Kidney (tissue), 13 donors: ENCODE measurements at regions not wholly inside any gene's neighbourhood (a gene's known extent, or its start where the extent isn't known, plus 50 kb on each side); places are given as distances from the start of the nearest gene placed in this dataset.

Experiments used
- DNase-seq, 5 donors: peaks; one replicate each; pipeline ENCODE4 v3.0.0-alpha.2; 2013 to 2020
- FAIRE-seq: peaks from 2 replicates; lab custom pipeline; 2012; peaks lifted over from hg19 to GRCh38; lab: Jason Lieb, UNC
- H3K27ac ChIP-seq, 2 donors: one replicate each; pipeline ENCODE4 v1.7.0; 2013; ENCODE audit warnings: low read depth in 2 of 2, low read length in 2 of 2, inconsistent platforms in 1 of 2
- H3K27me3 ChIP-seq: one replicate; pipeline ENCODE4 v1.7.1; 2013; ENCODE audit warnings: low read length, inconsistent platforms; ENCODE audit not compliant: control insufficient read depth, insufficient read depth
- H3K36me3 ChIP-seq, 3 donors: one replicate each; pipeline versions ENCODE4 v1.7.0 to v1.7.1; 2013; ENCODE audit warnings: low read length in 3 of 3, control low read depth in 1 of 3, inconsistent platforms in 1 of 3; ENCODE audit not compliant: insufficient read depth in 3 of 3, control insufficient read depth in 2 of 3
- H3K4me1 ChIP-seq, 3 donors: one replicate each; pipeline versions ENCODE4 v1.7.0 to v1.7.1; 2013; ENCODE audit warnings: low read length in 3 of 3, inconsistent platforms in 1 of 3, low read depth in 1 of 3; ENCODE audit not compliant: control insufficient read depth in 2 of 3, insufficient read depth in 2 of 3
- H3K4me3 ChIP-seq, 3 donors: one replicate each; pipeline versions ENCODE4 v1.7.0 to v1.8.1; 2013; ENCODE audit warnings: low read length in 3 of 3, control low read depth in 1 of 3, inconsistent platforms in 1 of 3
- H3K9ac ChIP-seq, 3 donors: one replicate each; pipeline versions ENCODE4 v1.7.0 to v1.7.1; 2013; ENCODE audit warnings: low read length in 3 of 3, control low read depth in 1 of 3, inconsistent platforms in 1 of 3
- H3K9me3 ChIP-seq, 3 donors: one replicate each; pipeline versions ENCODE4 v1.7.0 to v1.7.1; 2013; ENCODE audit warnings: low read length in 3 of 3, control low read depth in 1 of 3, inconsistent platforms in 1 of 3; ENCODE audit not compliant: control insufficient read depth in 2 of 3, insufficient read depth in 1 of 3
- intact Hi-C: fragments of 100-400 bp; cut with DNase I; formaldehyde crosslinking; loops from one replicate; pipeline ENCODE4 v1.11.1; 2022
- TF ChIP-seq, protein P1 (sequence below): IDR thresholded peaks from 3 replicates; pipeline ENCODE4 v1.5.1; 2012; ENCODE audit warnings: mild to moderate bottlenecking, moderate library complexity, borderline replicate concordance; ENCODE audit not compliant: insufficient read depth; ENCODE audit errors: extremely low read depth
- donor health status: control.
- donor health status: control.
- donor health status: control.
- donor health status: control.
- donor health status: control.
- donor health status: DM: yes; HTN: yes; CAD: no.
- donor health status: Normal renal cell carcinoma (clear cell type).

DNA sequence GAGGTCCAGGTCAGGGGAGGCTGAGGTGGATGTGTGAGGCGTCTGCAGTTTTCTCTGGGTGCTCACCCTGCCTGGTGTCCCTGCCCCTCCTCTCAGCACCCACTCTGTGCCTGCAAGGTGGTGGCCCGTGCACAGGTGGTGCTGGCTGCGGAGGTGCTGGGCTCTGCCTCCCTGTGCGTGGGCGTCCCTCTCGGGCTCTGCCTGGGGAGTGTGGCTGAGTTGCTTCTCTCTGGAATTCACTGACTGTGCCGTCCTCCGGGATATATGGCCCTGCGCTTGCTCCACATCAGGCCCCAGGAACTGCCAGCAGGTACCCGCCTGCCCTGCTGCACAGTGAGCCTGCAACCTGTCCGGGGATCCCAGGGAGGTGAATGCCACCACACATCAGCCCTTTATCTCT is 379.1 kb downstream of the TMEM121 start:
- FAIRE-seq: no peak
- Histone ChIP-seq H3K4me1 (no peaks in the 10 kb centered on the region), H3K9ac (no peak overlapping the region), H3K27ac (no peak overlapping the region), H3K4me3 (no peak overlapping the region), H3K9me3 (no peaks in the 10 kb centered on the region), H3K36me3 (no peaks in the 10 kb centered on the region), H3K27me3 (no peaks in the 10 kb centered on the region)
- TF ChIP-seq, protein P1, sequence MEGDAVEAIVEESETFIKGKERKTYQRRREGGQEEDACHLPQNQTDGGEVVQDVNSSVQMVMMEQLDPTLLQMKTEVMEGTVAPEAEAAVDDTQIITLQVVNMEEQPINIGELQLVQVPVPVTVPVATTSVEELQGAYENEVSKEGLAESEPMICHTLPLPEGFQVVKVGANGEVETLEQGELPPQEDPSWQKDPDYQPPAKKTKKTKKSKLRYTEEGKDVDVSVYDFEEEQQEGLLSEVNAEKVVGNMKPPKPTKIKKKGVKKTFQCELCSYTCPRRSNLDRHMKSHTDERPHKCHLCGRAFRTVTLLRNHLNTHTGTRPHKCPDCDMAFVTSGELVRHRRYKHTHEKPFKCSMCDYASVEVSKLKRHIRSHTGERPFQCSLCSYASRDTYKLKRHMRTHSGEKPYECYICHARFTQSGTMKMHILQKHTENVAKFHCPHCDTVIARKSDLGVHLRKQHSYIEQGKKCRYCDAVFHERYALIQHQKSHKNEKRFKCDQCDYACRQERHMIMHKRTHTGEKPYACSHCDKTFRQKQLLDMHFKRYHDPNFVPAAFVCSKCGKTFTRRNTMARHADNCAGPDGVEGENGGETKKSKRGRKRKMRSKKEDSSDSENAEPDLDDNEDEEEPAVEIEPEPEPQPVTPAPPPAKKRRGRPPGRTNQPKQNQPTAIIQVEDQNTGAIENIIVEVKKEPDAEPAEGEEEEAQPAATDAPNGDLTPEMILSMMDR: no peak
- intact Hi-C loops: no loop called here
- DNase-seq: no peak

DNA sequence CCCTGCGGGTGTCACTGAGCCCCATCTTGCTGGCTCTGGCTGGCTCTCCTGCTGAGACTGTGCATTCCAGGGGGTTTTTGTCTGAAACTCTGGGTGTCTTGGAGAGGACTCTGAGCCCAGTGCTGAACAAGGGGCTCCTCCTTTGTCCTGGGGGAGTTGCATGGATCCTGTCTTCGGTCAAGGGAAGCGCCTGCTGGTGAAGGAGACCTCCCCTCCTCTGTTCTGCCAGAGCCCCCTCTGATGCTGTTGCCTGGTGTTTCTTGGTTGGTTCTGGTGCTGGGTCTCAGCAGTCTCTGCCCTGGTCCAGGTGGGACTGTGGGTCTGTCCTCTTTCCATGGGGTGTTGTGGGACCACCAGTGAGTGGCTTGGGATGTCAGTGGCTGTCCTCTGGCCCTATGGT is 380.9 kb downstream of the TMEM121 start:
- Histone ChIP-seq H3K27me3 (no peaks in the 10 kb centered on the region), H3K4me3 (no peak overlapping the region), H3K9me3 (no peaks in the 10 kb centered on the region), H3K27ac (no peak overlapping the region), H3K4me1 (no peaks in the 10 kb centered on the region), H3K36me3 (no peaks in the 10 kb centered on the region), H3K9ac (no peak overlapping the region)
- TF ChIP-seq, protein P1: no peak
- no peak for FAIRE-seq
- intact Hi-C loops: no loop called here
- no peak for DNase-seq

DNA sequence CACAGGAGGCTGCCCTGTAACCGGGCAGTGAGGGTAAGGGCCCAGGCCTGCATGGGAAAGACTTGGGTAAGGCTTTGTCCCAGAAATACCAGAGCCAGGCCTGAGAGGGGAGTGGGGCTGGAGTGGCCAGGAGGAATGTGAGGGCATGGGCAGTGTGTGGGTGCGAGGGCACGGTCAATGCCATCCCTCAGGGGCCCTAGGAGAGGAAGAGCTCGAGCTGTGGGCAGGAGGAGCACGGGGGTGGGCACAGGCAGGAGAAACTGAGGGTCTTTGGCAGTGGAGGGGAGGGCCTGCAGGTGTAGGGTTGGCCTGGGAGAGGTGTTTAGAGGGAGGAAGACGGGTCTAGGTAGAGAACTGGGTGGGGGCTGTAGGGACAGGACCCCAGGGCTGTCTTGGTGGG is 381.6 kb downstream of the TMEM121 start:
- peak in 1 of 5 donors; percentile 35 for DNase-seq

More for the DNA sequence above, 381.6 kb downstream of the TMEM121 start:
- no peak for FAIRE-seq
- intact Hi-C loops: no loop called here
- no peak overlapping the region for H3K4me3 ChIP-seq
- TF ChIP-seq, protein P1: no peak
- no peak overlapping the region for H3K9ac ChIP-seq
- H3K27ac ChIP-seq: no peak overlapping the region
- H3K36me3 ChIP-seq: no peaks in the 10 kb centered on the region
- no peaks in the 10 kb centered on the region for H3K9me3 ChIP-seq
- no peaks in the 10 kb centered on the region for H3K4me1 ChIP-seq
- no peaks in the 10 kb centered on the region for H3K27me3 ChIP-seq
